SIG-M5 treated with dmso at 0.1 percent for 504 hours (cell line): ENCODE measurements at regions not wholly inside any gene's neighbourhood (a gene's known extent, or its start where the extent isn't known, plus 50 kb on each side); places are given as distances from the start of the nearest gene placed in this dataset.
A peak's percentile ranks its signal among the peaks of the same experiment; 100 is the strongest.

Experiments used
- DNase-seq: peaks from one replicate; lab custom pipeline; 2025; ENCODE audit not compliant: unreplicated experiment; lab: John Stamatoyannopoulos, UW

GRCh38 chr3:176798680-176799079, 398.6 kb downstream of the TBL1XR1 start:
- DNase-seq = no peak

GRCh38 chr3:176796371-176796770, 400.9 kb downstream of the TBL1XR1 start:
- DNase-seq = no peak

GRCh38 chr3:176795891-176796290, 401.4 kb downstream of the TBL1XR1 start:
- no peak for DNase-seq

GRCh38 chr3:176794406-176794805, 402.9 kb downstream of the TBL1XR1 start:
- DNase-seq = no peak

- no peak for DNase-seq
Observed at GRCh38 chr3:176789947-176790346, 407.3 kb downstream of the TBL1XR1 start.

DNA sequence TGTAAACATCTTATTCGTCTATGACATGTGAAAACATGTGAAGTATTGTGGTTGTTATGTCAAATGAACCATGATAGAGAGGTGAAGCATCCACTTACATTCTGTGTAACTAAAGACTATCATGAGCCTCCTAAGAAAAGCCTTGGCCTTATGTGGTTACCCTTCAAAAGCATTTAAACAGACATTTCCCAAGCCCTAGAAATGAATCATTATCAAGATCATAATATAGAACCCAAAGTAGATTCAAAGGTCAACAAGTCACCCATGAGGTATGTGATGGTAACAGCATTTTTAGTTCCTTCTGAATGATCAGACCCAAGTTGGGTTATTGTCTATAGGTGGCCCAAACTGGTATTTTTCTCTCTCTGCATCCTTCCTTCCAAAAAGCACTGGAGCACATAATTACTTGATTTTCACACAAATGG, 408.0 kb downstream of the TBL1XR1 start:
- no peak for DNase-seq

- DNase-seq = no peak
Observed at GRCh38 chr3:176787506-176787905, 409.8 kb downstream of the TBL1XR1 start.

- no peak for DNase-seq
Observed at GRCh38 chr3:176785171-176785570, 412.1 kb downstream of the TBL1XR1 start.

- DNase-seq = no peak
Observed at GRCh38 chr3:176780766-176781165, 416.5 kb downstream of the TBL1XR1 start.

DNA sequence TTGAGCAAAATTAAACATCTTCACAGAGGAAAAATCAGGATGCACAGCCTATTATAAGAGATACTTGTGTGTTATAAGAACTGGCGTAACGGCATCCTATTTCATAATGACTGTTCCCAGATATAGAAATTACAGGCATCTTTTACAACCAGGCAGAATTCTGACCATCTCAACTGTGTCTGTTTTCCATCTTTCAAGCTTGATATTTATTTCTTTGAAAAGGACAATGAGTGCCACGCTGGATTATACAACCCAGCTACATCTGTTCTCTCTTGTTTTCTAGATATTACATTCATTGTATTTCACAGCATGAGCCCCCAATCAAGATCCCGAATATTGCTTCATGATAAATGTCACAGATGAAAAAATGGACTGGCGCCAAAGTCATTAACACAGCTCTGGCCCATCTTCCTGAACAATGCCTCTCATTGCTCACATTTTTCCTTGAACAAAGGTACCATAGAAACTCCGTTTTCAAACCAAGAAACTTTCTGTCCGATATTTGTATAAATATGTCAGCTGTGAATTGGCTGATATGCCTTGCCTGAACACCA, 420.6 kb downstream of the TBL1XR1 start:
- no peak for DNase-seq

GRCh38 chr3:176769547-176770190, 427.6 kb downstream of the TBL1XR1 start:
- DNase-seq = no peak

DNA sequence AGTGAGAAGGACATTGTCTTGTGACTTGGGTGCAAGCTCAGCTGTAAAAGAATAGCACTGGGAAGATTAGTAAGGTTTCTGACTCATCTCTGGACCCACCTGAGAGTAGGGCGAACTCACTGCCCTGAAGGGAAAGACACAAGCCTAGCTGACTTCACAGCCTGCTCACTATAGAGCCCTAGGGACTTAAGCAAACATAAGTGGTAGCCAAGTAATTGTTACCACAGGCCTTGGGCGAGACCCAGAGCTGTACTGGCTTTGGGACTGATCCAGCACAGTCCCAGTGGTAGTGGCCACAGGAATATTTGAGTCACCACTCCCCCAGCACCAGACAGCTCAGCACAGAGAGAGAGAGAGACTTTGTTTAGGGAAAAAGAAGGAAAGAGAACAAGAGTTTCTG, 429.9 kb downstream of the TBL1XR1 start:
- DNase-seq = no peak

DNA sequence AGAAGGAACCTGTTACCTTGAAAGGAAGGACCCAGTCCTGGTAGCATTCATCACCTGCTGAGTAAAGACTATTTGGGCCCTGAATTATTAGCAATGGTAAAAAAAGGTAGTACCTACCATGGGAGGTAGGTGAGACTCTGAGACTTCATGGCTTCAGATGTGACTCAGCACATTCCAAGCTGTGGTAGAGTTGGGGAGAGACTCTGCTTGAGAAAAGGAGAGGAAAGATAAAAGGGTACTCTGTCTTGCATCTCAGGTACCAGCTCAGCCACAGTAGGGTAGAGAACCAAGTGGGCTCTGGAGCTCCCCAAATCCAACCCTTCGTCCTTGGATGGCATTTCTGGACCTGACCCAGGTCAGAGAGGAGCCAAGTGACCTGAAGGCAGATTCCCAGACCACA, 430.4 kb downstream of the TBL1XR1 start:
- DNase-seq = no peak

GRCh38 chr3:176765382-176765900, 431.8 kb downstream of the TBL1XR1 start:
- no peak for DNase-seq

DNA sequence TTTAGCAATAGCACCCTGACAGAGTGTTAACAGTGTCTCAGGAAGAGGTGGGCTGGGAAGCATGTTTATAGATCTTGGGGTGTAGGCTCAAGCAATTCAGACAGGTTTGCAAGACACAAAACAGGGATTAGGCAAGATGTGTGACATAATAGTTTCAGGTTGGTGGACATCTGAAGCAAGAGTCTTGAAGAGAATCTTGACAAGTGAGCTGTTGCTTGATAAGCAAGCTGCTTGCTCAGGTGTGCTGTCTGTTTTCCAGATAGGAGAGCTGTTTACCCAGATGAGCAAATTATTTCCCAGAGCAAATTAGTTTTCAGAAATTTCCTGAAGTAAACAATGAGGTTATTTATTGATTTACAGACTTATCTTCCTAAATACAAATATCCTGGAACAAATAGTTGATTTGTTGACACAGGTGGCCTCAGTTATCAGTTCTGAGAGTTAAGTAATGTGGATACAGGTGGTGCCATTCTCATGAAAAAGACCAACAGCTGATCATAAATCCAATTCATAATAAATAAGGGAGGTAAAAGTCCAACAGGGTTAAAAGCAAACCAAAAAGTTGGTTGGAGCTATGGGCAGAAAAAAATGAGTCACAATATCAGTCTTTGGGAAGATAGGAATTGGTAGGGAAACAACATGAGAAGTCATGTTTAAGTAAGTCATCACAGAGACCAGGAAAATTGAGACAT, 437.3 kb downstream of the TBL1XR1 start:
- DNase-seq = no peak

DNA sequence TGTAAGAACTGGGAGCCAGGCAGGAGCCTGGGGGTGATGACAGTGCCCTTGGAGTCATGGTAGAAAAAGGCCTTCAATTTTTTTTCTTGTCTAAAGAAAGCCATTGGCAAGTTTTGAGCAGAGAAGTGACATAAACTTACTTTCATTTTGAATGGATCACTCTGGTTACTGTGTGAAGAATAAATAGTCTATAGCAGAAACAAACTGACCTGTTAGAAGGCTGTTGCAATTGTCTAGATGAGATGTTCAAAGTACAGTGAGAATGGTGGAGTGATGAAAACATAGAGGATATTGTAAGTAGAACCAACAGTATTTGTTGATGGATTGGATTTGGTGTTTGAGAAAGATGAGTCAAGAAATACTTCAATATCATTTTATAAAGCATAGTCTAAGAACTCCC, 439.9 kb downstream of the TBL1XR1 start:
- DNase-seq = no peak

GRCh38 chr3:176755977-176756376, 441.3 kb downstream of the TBL1XR1 start:
- no peak for DNase-seq

DNA sequence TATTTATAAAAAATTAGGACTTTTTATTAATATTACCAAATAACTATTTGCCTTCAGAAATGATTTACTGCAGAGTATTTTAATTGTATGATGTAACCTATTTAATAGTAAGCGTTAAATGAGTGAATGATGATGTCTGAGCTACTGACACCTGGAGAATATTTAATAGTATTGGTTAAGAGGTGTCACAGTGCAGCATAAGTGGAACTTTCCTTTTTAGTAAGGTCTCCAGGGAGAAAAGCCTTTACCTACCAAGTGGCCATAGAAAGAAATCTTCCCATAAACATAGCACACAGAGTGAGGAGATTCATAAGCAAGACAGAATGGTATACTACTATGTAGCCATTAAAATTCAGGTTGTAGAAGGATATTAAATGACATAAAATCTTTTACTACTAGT, 441.7 kb downstream of the TBL1XR1 start:
- DNase-seq = no peak

DNA sequence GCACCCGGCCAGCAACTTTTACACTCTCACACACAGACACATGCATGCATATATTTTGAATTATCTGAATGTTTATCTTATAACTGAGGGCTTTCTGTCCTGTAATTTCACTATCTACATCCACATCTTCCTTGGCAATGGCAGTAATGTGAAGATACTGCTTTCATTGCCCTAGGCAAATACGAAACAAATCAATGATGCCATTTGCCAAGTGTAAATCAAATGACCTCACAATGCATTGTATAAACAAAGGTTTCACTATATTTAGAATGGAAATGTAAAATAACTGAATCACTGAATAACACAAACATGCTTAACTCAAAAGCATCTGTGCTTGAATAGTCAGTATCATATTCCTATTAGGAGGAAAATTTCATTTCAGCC, 455.6 kb downstream of the TBL1XR1 start:
- DNase-seq = no peak

DNA sequence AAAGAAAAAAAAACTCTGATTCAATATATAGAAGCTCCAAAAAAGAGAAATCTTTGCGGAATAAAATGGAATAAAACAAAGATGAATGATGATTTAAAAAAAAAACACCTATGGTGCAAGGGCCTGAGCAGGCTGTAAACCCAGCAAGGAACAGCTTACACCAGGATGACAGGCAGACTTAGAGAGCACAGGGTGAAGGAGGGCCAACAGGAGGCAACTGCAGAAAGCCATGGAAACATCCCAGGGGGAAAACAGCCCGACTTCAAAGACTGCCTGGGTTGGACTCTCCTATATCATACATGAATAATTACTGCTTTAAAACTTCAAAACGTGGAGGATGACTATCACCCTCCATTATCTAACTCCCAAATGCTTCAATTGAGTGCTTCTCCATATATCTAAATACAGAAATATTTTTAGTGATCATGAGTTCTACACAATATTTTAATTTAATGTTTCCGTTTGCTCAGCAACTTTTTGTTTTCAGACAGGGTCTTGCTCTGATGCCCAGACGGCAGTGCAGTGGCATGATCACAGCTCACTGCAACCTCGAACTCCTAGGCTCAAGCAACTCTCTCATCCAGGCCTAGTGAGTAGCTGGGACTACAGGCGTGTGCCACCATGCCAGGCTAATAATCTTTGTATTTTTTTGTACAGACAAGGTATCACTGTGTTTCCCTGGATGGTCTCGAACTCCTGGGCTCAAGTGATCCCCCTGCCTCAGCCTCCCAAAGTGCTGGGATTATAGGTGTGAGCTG, 456.2 kb downstream of the TBL1XR1 start:
- DNase-seq = no peak

DNA sequence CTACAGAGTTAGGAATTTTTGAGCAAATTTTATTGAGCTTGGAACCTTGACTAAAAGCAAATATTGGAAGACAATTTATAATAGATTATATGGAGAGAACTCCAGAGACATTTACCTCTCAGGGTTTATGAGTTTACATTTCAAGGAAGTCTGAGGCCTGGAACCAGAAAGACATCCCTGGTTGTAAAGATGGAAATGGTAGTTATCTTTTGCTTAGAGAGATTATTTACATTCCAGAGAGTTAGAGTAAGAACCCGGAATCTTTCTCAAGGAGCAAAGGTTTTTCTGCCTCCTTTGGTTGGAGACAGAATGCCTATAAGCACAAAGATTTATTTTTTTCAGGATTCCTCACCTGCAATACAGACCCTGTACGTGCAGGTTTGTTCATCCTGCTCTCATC, 458.1 kb downstream of the TBL1XR1 start:
- peak; percentile 11 for DNase-seq
